Kidney (tissue), 13 donors: ENCODE measurements at regions not wholly inside any gene's neighbourhood (a gene's known extent, or its start where the extent isn't known, plus 50 kb on each side); places are given as distances from the start of the nearest gene placed in this dataset.

ENCODE experiments used
- DNase-seq, 5 donors: peaks; one replicate each; pipeline ENCODE4 v3.0.0-alpha.2; 2013 to 2020
- FAIRE-seq: peaks from 2 replicates; lab custom pipeline; 2012; peaks lifted over from hg19 to GRCh38; lab: Jason Lieb, UNC
- H3K27ac ChIP-seq, 2 donors: one replicate each; pipeline ENCODE4 v1.7.0; 2013; ENCODE audit warnings: low read depth in 2 of 2, low read length in 2 of 2, inconsistent platforms in 1 of 2
- H3K27me3 ChIP-seq: one replicate; pipeline ENCODE4 v1.7.1; 2013; ENCODE audit warnings: low read length, inconsistent platforms; ENCODE audit not compliant: control insufficient read depth, insufficient read depth
- H3K36me3 ChIP-seq, 3 donors: one replicate each; pipeline versions ENCODE4 v1.7.0 to v1.7.1; 2013; ENCODE audit warnings: low read length in 3 of 3, control low read depth in 1 of 3, inconsistent platforms in 1 of 3; ENCODE audit not compliant: insufficient read depth in 3 of 3, control insufficient read depth in 2 of 3
- H3K4me1 ChIP-seq, 3 donors: one replicate each; pipeline versions ENCODE4 v1.7.0 to v1.7.1; 2013; ENCODE audit warnings: low read length in 3 of 3, inconsistent platforms in 1 of 3, low read depth in 1 of 3; ENCODE audit not compliant: control insufficient read depth in 2 of 3, insufficient read depth in 2 of 3
- H3K4me3 ChIP-seq, 3 donors: one replicate each; pipeline versions ENCODE4 v1.7.0 to v1.8.1; 2013; ENCODE audit warnings: low read length in 3 of 3, control low read depth in 1 of 3, inconsistent platforms in 1 of 3
- H3K9ac ChIP-seq, 3 donors: one replicate each; pipeline versions ENCODE4 v1.7.0 to v1.7.1; 2013; ENCODE audit warnings: low read length in 3 of 3, control low read depth in 1 of 3, inconsistent platforms in 1 of 3
- H3K9me3 ChIP-seq, 3 donors: one replicate each; pipeline versions ENCODE4 v1.7.0 to v1.7.1; 2013; ENCODE audit warnings: low read length in 3 of 3, control low read depth in 1 of 3, inconsistent platforms in 1 of 3; ENCODE audit not compliant: control insufficient read depth in 2 of 3, insufficient read depth in 1 of 3
- intact Hi-C: fragments of 100-400 bp; cut with DNase I; formaldehyde crosslinking; loops from one replicate; pipeline ENCODE4 v1.11.1; 2022
- TF ChIP-seq, protein P1 (sequence below): IDR thresholded peaks from 3 replicates; pipeline ENCODE4 v1.5.1; 2012; ENCODE audit warnings: mild to moderate bottlenecking, moderate library complexity, borderline replicate concordance; ENCODE audit not compliant: insufficient read depth; ENCODE audit errors: extremely low read depth
- donor health status: control.
- donor health status: control.
- donor health status: control.
- donor health status: control.
- donor health status: control.
- donor health status: DM: yes; HTN: yes; CAD: no.
- donor health status: Normal renal cell carcinoma (clear cell type).

DNA sequence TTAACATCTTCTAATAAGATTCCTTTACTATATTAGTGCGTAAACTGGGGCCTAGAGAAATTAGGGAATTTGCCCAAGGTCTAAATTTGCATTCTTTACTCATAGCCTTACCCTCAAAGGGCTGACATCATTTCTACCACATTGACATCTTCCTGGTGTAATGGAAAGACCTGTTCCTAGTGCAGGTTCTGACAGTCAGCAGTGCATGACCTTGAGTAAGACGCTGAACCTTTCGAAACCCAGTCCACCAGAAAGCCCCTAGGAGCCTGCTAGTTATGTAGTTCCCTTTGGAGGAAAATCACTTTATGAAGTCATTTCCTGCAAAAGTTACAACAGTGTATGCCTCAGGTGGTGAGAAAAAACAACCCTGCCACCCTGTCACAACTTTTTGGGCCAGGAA, 388.3 kb downstream of the TNS1 start:
- no peak for FAIRE-seq
- intact Hi-C loops: no loop called here

DNA sequence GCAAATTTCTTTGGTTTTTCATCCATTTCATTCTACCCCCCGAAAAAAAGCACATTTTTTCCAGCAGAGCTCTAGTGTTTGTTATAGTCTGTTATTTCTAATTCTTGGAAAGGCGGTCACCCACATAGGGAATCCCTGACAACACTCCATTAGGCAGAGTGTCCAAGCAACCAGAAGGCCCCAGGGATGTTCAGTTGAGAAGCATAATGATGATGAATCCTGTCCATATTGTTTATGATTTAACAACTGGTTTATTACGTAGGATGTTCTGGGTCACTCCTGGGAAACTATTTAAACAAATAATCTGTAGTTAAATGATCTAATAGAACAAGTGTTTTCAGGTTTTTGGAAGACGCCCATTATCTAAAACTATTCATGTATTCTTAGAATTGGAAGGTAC, 388.7 kb downstream of the TNS1 start:
- Histone ChIP-seq H3K9ac (no peak overlapping the region), H3K36me3 (no peaks in the 10 kb centered on the region), H3K27me3 (no peaks in the 10 kb centered on the region), H3K9me3 (no peaks in the 10 kb centered on the region), H3K4me1 (peaks cover 0 to 3% (median 2%) of the 10 kb centered on the region in 3 donors), H3K27ac (no peak overlapping the region), H3K4me3 (no peak overlapping the region)
- DNase-seq: no peak
- FAIRE-seq: no peak
- TF ChIP-seq, protein P1, sequence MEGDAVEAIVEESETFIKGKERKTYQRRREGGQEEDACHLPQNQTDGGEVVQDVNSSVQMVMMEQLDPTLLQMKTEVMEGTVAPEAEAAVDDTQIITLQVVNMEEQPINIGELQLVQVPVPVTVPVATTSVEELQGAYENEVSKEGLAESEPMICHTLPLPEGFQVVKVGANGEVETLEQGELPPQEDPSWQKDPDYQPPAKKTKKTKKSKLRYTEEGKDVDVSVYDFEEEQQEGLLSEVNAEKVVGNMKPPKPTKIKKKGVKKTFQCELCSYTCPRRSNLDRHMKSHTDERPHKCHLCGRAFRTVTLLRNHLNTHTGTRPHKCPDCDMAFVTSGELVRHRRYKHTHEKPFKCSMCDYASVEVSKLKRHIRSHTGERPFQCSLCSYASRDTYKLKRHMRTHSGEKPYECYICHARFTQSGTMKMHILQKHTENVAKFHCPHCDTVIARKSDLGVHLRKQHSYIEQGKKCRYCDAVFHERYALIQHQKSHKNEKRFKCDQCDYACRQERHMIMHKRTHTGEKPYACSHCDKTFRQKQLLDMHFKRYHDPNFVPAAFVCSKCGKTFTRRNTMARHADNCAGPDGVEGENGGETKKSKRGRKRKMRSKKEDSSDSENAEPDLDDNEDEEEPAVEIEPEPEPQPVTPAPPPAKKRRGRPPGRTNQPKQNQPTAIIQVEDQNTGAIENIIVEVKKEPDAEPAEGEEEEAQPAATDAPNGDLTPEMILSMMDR: no peak
- intact Hi-C loops: no loop called here

More for the DNA sequence above, 388.3 kb downstream of the TNS1 start:
- TF ChIP-seq, protein P1: no peak
- no peaks in the 10 kb centered on the region for H3K27me3 ChIP-seq
- no peak for DNase-seq
- no peak overlapping the region for H3K27ac ChIP-seq
- no peaks in the 10 kb centered on the region for H3K9me3 ChIP-seq
- H3K4me1 ChIP-seq: peaks cover 0 to 3% (median 2%) of the 10 kb centered on the region in 3 donors
- H3K4me3 ChIP-seq: no peak overlapping the region
- no peaks in the 10 kb centered on the region for H3K36me3 ChIP-seq
- no peak overlapping the region for H3K9ac ChIP-seq

DNA sequence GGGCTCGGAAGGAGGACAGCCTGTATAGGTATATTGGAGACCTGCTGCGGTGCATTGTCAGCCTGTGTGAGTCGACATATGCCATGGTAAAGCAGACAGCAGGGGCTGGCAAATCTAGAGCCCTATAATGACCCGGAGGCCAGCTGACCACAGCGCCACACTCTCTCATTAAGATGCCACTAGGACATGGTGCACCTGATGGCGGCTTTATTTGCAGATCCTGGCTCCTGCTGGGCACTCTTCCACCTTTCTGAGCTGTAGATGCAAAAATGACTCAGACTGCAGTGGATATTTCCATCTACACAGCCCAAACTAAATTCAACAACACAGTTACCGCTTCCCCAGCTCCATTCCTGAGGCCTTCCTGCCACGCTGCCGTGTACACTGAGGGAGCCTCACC, 389.9 kb downstream of the TNS1 start:
- no peak overlapping the region for H3K4me3 ChIP-seq
- DNase-seq: no peak
- no peak overlapping the region for H3K27ac ChIP-seq
- H3K9me3 ChIP-seq: no peaks in the 10 kb centered on the region
- FAIRE-seq: no peak
- TF ChIP-seq, protein P1: no peak
- H3K36me3 ChIP-seq: no peaks in the 10 kb centered on the region
- H3K4me1 ChIP-seq: peaks cover 0 to 3% (median 2%) of the 10 kb centered on the region in 3 donors
- H3K9ac ChIP-seq: no peak overlapping the region
- H3K27me3 ChIP-seq: no peaks in the 10 kb centered on the region
- intact Hi-C loops: no loop called here

DNA sequence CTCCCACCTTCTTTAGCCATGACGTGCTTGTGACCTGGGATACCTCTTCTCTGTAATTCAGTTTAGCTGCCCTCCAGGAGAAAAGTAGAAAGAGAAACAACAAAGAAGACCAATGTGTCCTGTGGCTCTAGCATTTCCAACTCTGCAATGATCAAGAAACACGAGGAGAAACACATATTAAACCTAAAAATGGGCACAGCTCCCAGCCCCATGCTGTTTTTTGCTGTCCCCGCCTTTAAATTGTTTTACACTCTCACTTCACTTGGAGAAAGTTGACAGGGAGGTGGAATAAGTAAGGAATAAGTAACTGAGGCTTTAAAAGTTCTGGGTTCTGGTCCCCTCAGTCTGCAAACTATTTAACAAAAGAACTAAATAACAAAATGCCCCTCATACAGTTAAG, 390.6 kb downstream of the TNS1 start:
- Histone ChIP-seq H3K9me3 (no peaks in the 10 kb centered on the region), H3K27ac (no peak overlapping the region), H3K9ac (no peak overlapping the region), H3K4me1 (peaks cover 0 to 3% (median 2%) of the 10 kb centered on the region in 3 donors), H3K36me3 (no peaks in the 10 kb centered on the region), H3K27me3 (no peaks in the 10 kb centered on the region), H3K4me3 (no peak overlapping the region)
- TF ChIP-seq, protein P1: no peak
- FAIRE-seq (no peak), DNase-seq (no peak)
- intact Hi-C loops: no loop called here
